ENCODE measurements at regions not wholly inside any gene's neighbourhood (a gene's known extent, or its start where the extent isn't known, plus 50 kb on each side); places are given as distances from the start of the nearest gene placed in this dataset.

- Histone ChIP-seq H3K4me1 (no peaks in the 10 kb centered on the region), H3K27me3 (no peaks in the 10 kb centered on the region), H3K27ac (no peak overlapping the region), H3K9me3 (no peaks in the 10 kb centered on the region), H3K4me3 (no peak overlapping the region), H3K36me3 (no peaks in the 10 kb centered on the region)
- no peak for DNase-seq
- TF ChIP-seq POLR2A (IDR thresholded peaks at IDR 0.05) (no peak), CTCF (IDR thresholded peaks at IDR 0.05) (no peak)
These were observed 296.4 kb upstream of the VCX start for GRCh38 chrX:7546551-7547080.

GRCh38 chrX:7545564-7545963, 297.4 kb upstream of the VCX start:
- TF ChIP-seq POLR2A (IDR thresholded peaks at IDR 0.05) (no peak), CTCF (IDR thresholded peaks at IDR 0.05) (no peak)

GRCh38 chrX:7542587-7543380, 300.2 kb upstream of the VCX start:
- H3K4me3 ChIP-seq, result no peak overlapping the region
- no peaks in the 10 kb centered on the region for H3K9me3 ChIP-seq
- H3K27me3 ChIP-seq, result no peaks in the 10 kb centered on the region
- H3K4me1 ChIP-seq, result no peaks in the 10 kb centered on the region
- TF ChIP-seq CTCF (IDR thresholded peaks at IDR 0.05) (no peak), POLR2A (IDR thresholded peaks at IDR 0.05) (no peak)
- no peak overlapping the region for H3K27ac ChIP-seq
- H3K36me3 ChIP-seq, result no peaks in the 10 kb centered on the region
- DNase-seq, result no peak

More at GRCh38 chrX:7545564-7545963, 297.4 kb upstream of the VCX start:
- H3K27me3 ChIP-seq, result no peaks in the 10 kb centered on the region
- H3K9me3 ChIP-seq, result no peaks in the 10 kb centered on the region
- no peaks in the 10 kb centered on the region for H3K36me3 ChIP-seq
- H3K4me3 ChIP-seq, result no peak overlapping the region
- no peak overlapping the region for H3K27ac ChIP-seq
- no peak for DNase-seq
- H3K4me1 ChIP-seq, result no peaks in the 10 kb centered on the region

GRCh38 chrX:7522860-7523259, 320.1 kb upstream of the VCX start:
- no peaks in the 10 kb centered on the region for H3K27me3 ChIP-seq
- DNase-seq, result no peak
- no peaks in the 10 kb centered on the region for H3K4me1 ChIP-seq
- H3K9me3 ChIP-seq, result no peaks in the 10 kb centered on the region
- H3K36me3 ChIP-seq, result no peaks in the 10 kb centered on the region
- no peak overlapping the region for H3K27ac ChIP-seq
- no peak overlapping the region for H3K4me3 ChIP-seq
- TF ChIP-seq CTCF (IDR thresholded peaks at IDR 0.05) (no peak), POLR2A (IDR thresholded peaks at IDR 0.05) (no peak)

GRCh38 chrX:7515681-7516413, 327.1 kb upstream of the VCX start:
- DNase-seq, result no peak
- no peak overlapping the region for H3K27ac ChIP-seq
- no peaks in the 10 kb centered on the region for H3K9me3 ChIP-seq
- H3K4me1 ChIP-seq, result no peaks in the 10 kb centered on the region
- H3K27me3 ChIP-seq, result no peaks in the 10 kb centered on the region
- TF ChIP-seq CTCF (IDR thresholded peaks at IDR 0.05) (no peak), POLR2A (IDR thresholded peaks at IDR 0.05) (no peak)
- no peak overlapping the region for H3K4me3 ChIP-seq
- H3K36me3 ChIP-seq, result no peaks in the 10 kb centered on the region
